Non-pigmented ciliary epithelial cell (primary cell): ENCODE measurements at regions not wholly inside any gene's neighbourhood (a gene's known extent, or its start where the extent isn't known, plus 50 kb on each side); places are given as distances from the start of the nearest gene placed in this dataset.

Source experiments
- DNase-seq: peaks from one replicate; pipeline ENCODE4 v3.0.0-alpha.2; 2010; ENCODE audit warnings: low read depth

DNA sequence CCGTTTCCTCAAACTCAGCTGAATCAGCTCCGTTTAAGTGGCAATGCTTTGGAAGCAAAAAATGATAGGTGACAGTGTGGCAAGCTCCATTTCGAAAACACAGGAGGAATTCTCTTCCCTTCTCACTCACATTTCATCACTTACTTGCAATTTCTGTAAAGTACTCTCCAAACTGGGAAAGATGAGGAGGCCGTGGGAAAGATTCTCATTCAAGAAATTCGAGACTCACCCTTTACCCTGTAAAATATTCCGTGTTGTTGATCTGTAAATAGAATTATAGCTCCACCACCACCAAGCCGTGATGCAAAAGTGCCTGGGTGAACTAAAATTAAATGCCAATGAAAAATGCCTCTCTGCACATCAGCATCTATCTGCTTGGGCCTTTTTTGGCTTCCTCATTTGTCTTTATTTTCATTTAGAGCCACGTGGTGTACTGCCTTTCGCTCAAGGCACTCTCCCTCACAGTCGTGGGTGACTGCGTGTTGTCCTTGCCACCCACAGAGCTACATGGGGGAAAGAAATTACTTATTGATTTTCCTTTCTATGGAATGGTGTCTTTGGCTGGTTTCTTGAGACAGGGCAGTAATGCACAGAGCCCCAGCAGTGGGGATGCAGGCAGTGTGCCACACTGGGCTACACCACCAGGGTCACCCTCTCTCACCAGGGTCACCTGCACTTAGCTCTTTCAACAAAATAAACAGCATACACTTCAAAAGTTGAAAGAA lies 289.3 kb upstream of the TAS2R1 start:
- DNase-seq: no peak

DNA sequence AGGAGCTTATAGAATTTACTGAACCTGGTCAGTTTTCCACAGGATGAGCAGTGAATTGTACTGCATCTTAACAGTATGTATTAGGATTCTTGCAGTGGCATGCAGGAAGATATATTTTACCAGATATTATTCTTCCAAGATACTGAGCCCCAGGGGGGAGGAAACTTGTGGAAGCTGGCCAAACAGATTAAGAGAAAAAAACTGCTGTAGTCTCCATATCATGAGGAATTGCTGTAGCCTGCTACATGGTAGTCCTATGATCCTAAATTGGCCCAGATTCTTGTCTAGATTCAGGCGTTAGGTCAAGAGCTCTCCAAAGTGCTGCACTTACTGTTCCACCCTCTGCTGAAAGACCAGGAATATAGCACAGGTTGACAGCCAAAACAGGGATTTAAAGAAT lies 275.5 kb upstream of the TAS2R1 start:
- no peak for DNase-seq

DNA sequence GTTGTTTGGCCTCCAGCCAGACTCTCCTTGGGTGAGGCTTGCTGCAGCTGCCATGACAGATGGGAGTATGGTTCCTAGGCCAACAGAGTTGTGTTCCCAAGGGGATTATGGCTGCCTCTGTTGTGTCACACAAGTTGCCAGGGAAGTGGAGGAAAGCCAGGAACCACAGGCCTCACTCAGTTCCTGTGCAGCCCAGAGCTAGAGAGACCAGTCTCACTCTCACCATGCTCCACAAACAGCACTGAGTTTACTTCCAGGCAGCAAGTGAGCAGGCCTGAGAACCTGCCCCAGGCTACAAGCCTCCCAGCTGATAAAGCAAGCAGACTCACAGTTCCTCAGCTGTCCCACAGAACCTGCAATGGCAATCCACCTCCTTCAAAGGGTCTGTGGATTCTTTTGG lies 273.6 kb upstream of the TAS2R1 start:
- DNase-seq: no peak

DNA sequence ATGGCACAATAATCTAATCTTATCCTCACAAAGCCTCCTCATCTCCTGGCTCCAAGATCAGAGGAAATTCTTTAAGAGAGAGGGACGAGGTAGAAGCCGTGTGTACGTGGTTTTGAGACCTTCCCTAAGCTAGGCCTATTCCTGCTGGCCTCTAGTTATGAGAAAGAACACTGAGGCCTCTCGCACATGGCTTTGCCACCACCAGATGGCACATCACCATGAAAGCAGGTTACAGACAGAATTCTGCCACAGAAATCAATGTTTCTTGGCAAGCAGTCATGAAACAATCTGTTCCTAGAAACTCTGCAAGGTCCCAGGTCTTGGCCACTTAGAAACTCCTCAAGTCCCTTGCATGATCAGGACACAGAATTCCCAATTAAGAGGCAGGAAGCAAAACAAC lies 268.2 kb upstream of the TAS2R1 start:
- no peak for DNase-seq

DNA sequence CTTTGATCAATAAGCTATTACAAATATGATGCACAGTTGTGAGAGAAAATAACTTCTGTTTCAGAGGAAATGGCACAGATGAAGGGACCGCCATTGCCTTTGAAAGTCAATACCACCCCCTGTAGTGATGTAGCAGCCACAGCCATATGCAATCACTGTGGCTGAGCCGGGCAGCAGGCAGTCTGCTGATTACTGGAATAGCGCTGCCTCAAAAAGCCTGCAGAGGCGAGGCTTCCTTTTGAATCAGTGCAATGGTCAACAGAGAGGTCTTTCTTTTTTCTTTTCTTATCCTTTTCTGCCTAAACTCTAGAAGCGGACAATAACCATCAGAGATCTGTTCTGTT lies 265.1 kb upstream of the TAS2R1 start:
- DNase-seq: no peak

DNA sequence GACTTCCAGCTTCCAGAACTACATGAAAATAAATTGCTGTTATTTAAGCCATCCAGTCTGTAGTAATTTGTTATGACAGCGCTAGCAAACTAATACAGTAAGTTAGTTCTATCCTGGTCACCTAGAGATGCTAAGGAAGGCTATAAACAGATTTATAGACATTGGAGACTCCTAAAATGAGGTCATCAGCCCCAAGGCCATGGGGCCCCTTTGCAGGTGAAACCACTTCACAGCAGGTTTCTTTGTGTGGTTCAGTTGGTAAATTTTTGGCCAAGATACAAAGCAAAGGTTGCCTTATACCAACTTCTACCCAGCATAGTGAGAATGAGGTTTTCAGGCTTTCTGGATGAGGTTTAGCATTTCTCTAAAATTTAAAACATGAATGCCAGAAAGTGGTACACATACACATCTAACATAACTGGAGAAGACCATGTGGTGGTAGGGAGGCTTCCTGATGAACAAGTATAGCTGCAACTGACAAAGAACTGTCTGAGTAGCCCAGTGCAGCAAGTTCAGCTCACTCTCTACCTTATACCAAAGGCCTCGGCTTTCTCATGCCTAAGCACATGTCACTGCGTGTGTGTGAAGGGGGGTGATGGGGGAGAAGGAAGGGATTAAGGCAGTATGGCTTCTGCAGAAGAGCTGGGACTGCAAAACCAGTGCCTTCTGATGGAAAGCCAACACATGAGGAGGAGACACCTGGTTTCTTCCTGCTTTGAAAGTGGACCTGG lies 264.6 kb upstream of the TAS2R1 start:
- no peak for DNase-seq

GRCh38 chr5:9892696-9893095 lies 262.5 kb upstream of the TAS2R1 start:
- no peak for DNase-seq

- no peak for DNase-seq
These were observed 259.4 kb upstream of the TAS2R1 start for GRCh38 chr5:9889511-9889910.

- DNase-seq: peak; percentile 64
These were observed 258.4 kb upstream of the TAS2R1 start for GRCh38 chr5:9888501-9888901.

- no peak for DNase-seq
These were observed 255.0 kb upstream of the TAS2R1 start for GRCh38 chr5:9885164-9885563.

DNA sequence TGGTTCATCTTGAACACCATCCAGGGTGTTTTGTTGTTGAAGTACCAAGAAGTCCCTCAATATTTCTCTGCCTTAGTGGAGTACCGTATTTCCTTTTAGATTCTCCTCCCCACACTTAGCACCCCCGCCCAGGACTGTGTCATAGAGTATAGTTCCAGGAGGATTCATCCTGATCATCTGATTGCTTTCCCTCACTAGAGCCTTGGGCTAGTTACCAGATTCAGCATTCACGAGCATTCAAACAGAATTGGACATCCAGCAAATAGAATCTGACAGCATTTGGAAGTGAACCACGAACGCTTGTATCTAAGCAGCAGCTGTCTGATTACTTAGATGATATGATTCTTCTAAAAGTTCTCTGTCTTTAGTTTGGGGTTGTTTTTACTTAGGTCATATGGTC lies 248.1 kb upstream of the TAS2R1 start:
- DNase-seq: no peak

DNA sequence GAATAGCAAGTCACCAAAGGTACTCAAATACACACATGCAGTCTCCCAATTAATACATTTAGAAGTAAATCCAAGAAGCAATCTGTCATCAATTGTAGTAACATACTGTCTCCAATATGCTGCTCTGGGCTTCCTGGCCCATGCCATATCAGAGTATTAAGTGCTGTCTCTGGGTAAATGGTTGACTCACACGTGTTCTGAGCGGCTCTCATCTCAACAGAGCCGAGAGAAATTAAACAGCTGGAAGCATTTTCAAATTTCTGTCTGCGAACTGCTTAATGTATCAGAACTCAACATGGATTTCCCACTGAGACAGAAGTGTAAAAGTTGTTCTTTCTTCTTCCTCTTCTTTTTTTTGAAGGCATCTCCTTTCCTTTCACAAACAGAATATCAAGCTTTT lies 247.3 kb upstream of the TAS2R1 start:
- no peak for DNase-seq

DNA sequence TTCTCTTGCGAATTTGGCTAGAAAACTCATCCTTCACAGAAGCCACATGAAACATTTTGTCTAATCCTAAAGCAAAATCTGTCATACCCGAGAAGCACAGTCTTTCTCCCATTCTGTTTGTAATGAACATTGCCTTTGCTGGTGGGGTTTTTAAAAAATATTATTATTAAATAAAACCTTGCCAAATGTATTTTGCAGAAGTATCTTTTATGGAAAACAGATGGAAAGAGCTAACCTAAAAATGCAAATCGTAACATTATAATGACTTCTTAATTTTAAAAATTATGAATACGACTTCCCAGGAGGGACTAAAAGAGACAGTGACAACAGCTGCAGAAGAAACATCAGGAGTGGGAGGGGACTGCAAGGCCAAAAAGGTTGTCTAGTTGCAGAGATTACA lies 246.3 kb upstream of the TAS2R1 start:
- no peak for DNase-seq

GRCh38 chr5:9869616-9870288 lies 239.6 kb upstream of the TAS2R1 start:
- DNase-seq: peak; percentile 50

GRCh38 chr5:9865574-9865973 lies 235.4 kb upstream of the TAS2R1 start:
- no peak for DNase-seq

- no peak for DNase-seq
These were observed 234.6 kb upstream of the TAS2R1 start for GRCh38 chr5:9864791-9865190.

DNA sequence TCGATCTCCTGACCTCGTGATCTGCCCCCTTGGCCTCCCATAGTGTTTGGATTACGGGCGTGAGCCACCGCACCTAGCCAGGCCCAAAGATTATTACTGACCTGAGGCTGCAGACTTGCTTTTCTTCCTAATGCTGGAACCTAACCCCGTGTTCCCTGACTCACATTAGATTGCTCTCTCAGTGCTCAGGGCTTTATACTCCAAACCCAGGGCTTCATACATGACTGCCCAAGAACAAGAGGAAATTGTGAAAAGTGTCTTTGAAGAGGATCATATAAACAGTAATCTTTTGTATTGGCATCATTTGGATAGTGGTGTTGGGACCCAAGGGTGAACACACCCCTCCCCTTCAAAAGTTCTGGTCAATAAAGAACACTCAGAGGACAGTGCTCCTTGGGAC lies 233.3 kb upstream of the TAS2R1 start:
- DNase-seq: no peak

DNA sequence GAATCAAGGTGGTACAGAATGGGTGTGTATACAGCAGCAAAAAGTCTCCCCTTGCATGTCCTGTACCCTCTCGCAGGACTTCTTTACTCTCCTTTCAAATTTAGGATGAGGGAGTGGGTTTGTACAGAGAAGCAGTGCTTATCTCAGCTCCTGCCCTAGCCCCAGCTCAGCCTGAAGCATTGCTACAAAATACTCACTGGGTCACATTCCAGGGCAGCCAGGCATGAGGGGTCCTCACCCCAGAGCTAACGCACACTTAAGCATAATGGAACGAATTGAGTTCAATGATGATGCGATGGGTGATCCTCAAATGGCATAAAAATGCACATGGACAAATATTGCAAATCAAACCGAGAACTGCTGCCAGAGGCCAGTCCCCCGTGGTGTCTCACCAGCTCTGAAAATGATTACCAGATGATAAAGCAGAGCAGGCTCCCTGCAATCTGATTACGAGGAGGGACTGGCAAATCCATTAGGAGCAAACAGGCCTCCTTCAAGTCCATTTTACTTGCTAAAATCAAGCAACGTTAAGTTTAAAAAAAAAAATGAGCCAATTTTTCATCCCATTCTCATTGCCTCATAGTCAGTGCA lies 231.6 kb upstream of the TAS2R1 start:
- no peak for DNase-seq

GRCh38 chr5:9859808-9860207 lies 229.7 kb upstream of the TAS2R1 start:
- DNase-seq: no peak

GRCh38 chr5:9858043-9858442 lies 227.9 kb upstream of the TAS2R1 start:
- no peak for DNase-seq

- no peak for DNase-seq
These were observed 223.2 kb upstream of the TAS2R1 start for GRCh38 chr5:9853309-9853708.

DNA sequence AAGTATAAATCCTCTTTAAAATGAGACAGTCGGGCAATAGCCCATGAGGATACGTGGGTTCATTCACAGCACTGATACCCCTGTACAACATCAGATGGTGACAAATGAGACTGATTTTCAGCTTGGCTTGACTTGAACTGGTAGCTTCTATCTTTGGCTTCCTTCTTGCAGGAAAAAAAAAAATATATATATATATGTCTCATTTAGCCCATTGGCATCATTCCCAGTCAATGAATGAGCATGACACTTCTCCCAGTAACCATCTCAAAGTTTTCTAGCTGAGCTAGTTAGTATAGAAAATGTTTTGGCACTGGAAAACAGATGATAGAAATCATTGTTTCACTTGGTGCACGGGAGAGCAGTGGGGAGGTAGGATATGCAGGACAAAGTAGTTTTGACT lies 222.5 kb upstream of the TAS2R1 start:
- DNase-seq: no peak

GRCh38 chr5:9851458-9851857 lies 221.3 kb upstream of the TAS2R1 start:
- DNase-seq: peak; percentile 88
